ENCODE measurements at regions not wholly inside any gene's neighbourhood (a gene's known extent, or its start where the extent isn't known, plus 50 kb on each side); places are given as distances from the start of the nearest gene placed in this dataset.

DNA sequence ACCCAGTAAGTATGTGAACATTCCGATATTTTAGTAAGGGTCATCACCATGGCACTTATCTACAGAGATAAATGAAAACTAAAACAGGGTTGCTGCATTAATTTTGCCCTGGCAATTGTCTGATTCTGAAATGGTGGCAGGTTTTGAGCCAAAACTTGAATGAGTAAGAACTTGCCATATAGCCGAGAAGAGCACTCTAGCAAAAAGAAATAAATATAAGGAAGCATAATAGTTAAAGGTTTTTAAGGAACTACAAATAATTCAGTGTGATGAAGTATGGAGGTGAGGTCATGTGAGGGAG, 68.5 kb upstream of the BTN3A2 start:
- ATAC-seq (ENCODE audit: poor library complexity), result no peak
- intact Hi-C loops (cut with DNase I, micrococcal nuclease), result no loop called here
- no peak overlapping the region for H3K27ac Mint-ChIP-seq

DNA sequence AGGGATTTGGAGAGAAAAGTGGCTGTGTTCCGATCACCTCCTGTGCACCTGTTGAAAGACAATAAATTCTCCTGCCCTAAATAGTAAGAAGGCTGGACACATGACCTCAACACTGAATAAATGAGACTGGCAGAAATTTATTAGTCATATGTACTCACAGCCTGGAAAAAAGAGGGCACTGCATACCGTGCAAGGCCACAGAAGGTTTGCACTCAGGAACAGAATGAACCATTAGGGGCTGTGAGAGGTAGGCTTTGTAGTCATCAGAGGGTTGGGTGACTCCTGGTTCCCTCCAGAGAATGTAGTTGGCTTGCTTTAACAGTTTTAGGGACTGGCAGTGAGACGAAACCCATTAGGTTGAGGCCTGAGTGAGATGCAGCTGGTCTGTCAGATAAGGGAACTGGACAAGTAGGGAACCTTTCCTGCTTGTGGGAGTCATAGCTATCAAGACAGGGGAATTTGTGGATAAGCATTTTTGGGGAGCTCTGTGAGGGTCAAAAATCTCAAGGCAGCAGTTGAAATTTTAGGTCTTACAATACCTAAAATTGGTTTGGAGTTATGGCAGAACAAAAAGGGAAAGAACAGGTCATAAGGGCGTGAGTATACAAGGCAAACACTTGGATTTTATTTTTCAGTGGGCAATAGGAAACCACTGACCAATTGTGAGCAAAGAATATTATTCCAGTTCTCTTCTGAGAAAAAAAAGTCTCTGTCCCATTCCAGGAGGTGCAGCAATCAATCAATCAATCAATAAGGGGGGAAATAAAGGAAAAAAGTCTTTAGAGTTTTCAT, 67.9 kb upstream of the BTN3A2 start:
- intact Hi-C loops (cut with DNase I, micrococcal nuclease), result no loop called here
- no peaks in the 10 kb centered on the region for H3K9me3 Mint-ChIP-seq
- no peak for ATAC-seq (ENCODE audit: poor library complexity)
- H3K27me3 ChIP-seq (ENCODE audit: control insufficient read depth in 1 of 2, insufficient read depth in 2 of 2, low read length in 2 of 2), result no peaks in the 10 kb centered on the region
- H3K4me1 ChIP-seq (ENCODE audit: insufficient read depth, low read length), result peaks cover 4% of the 10 kb centered on the region
- H3K27ac Mint-ChIP-seq, result no peak overlapping the region
- H3K4me3 Mint-ChIP-seq, result no peak overlapping the region
- no peak overlapping the region for H3K27ac ChIP-seq (ENCODE audit: low read depth in 1 of 2, low read length in 2 of 2)
- ChIA-PET POLR2A (no interaction called here), CTCF (interaction anchor here (1.2 kb wide), 1 partner anchor 114 kb away, joined by 3 read pairs; a partner anchor contains a TSS)
- H3K9me3 ChIP-seq (ENCODE audit: control insufficient read depth in 1 of 2, insufficient read depth in 1 of 2, low read length in 2 of 2), result no peaks in the 10 kb centered on the region
- TF ChIP-seq, protein P1, sequence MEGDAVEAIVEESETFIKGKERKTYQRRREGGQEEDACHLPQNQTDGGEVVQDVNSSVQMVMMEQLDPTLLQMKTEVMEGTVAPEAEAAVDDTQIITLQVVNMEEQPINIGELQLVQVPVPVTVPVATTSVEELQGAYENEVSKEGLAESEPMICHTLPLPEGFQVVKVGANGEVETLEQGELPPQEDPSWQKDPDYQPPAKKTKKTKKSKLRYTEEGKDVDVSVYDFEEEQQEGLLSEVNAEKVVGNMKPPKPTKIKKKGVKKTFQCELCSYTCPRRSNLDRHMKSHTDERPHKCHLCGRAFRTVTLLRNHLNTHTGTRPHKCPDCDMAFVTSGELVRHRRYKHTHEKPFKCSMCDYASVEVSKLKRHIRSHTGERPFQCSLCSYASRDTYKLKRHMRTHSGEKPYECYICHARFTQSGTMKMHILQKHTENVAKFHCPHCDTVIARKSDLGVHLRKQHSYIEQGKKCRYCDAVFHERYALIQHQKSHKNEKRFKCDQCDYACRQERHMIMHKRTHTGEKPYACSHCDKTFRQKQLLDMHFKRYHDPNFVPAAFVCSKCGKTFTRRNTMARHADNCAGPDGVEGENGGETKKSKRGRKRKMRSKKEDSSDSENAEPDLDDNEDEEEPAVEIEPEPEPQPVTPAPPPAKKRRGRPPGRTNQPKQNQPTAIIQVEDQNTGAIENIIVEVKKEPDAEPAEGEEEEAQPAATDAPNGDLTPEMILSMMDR (IDR thresholded peaks at IDR 0.05), result no peak
- peaks cover 4% of the 10 kb centered on the region for H3K4me1 Mint-ChIP-seq (ENCODE audit: low read depth)
- DNase-seq, result no peak
- H3K36me3 Mint-ChIP-seq (ENCODE audit: low read depth), result no peaks in the 10 kb centered on the region
- H3K36me3 ChIP-seq (ENCODE audit: insufficient read depth, low read length), result no peaks in the 10 kb centered on the region
- H3K27me3 Mint-ChIP-seq, result no peaks in the 10 kb centered on the region
- no peak overlapping the region for H3K4me3 ChIP-seq (ENCODE audit: low read length)

More for the DNA sequence above, 68.5 kb upstream of the BTN3A2 start:
- Histone ChIP-seq H3K27me3 (ENCODE audit: control insufficient read depth in 1 of 2, insufficient read depth in 2 of 2, low read length in 2 of 2) (no peaks in the 10 kb centered on the region), H3K4me1 (ENCODE audit: insufficient read depth, low read length) (peaks cover 4% of the 10 kb centered on the region), H3K4me3 (ENCODE audit: low read length) (no peak overlapping the region), H3K9me3 (ENCODE audit: control insufficient read depth in 1 of 2, insufficient read depth in 1 of 2, low read length in 2 of 2) (no peaks in the 10 kb centered on the region), H3K27ac (ENCODE audit: low read depth in 1 of 2, low read length in 2 of 2) (no peak overlapping the region), H3K36me3 (ENCODE audit: insufficient read depth, low read length) (no peaks in the 10 kb centered on the region)
- POLR2A ChIA-PET, result no interaction called here
- CTCF ChIA-PET, result interaction anchor here (1.2 kb wide), 1 partner anchor 113 kb away, joined by 3 read pairs; a partner anchor contains a TSS
- Mint-ChIP-seq H3K4me3 (no peak overlapping the region), H3K27me3 (no peaks in the 10 kb centered on the region), H3K4me1 (ENCODE audit: low read depth) (peaks cover 4% of the 10 kb centered on the region), H3K36me3 (ENCODE audit: low read depth) (no peaks in the 10 kb centered on the region), H3K9me3 (no peaks in the 10 kb centered on the region)
- TF ChIP-seq, protein P1 (IDR thresholded peaks at IDR 0.05), result no peak
- DNase-seq, result no peak

DNA sequence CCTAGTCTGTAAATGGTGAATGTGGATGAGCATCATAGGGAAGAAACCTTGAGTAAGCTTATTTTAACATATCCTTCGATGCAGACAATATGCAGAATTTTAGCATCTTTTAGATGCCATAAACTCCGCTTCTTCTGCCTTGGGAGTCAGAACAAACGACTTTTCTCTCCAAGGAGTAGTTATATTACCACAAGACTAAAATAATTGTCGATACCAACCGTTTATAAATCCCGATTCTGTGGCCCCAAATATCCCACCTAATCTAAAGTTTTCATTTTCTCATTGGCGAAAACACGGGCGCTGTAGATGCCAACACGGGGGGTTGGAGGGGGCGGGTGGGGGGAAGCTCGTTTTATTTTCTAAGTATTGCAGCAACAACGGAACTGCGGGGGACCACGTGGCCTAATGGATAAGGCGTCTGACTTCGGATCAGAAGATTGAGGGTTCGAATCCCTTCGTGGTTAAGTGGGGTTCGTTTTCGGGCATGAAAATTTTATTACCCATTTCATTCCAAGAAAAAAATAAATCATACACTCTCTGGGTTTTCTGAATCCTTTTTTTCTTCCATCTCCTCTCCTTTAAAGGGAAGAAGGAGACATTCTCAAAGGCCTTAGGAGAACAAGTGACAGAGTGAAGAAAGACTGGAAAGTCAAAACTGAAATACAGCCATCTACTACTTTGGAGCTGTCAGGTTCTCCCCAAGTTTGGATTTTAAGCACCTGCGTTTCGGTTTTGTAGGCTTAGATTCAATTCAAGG, 65.5 kb upstream of the BTN3A2 start:
- Histone ChIP-seq H3K4me1 (ENCODE audit: insufficient read depth, low read length) (peaks cover 4% of the 10 kb centered on the region), H3K27me3 (ENCODE audit: control insufficient read depth in 1 of 2, insufficient read depth in 2 of 2, low read length in 2 of 2) (no peaks in the 10 kb centered on the region), H3K36me3 (ENCODE audit: insufficient read depth, low read length) (no peaks in the 10 kb centered on the region), H3K4me3 (ENCODE audit: low read length) (no peak overlapping the region), H3K9me3 (ENCODE audit: control insufficient read depth in 1 of 2, insufficient read depth in 1 of 2, low read length in 2 of 2) (no peaks in the 10 kb centered on the region), H3K27ac (ENCODE audit: low read depth in 1 of 2, low read length in 2 of 2) (no peak overlapping the region)
- H3K4me1 Mint-ChIP-seq (ENCODE audit: low read depth), result peaks cover 15% of the 10 kb centered on the region
- H3K9me3 Mint-ChIP-seq, result no peaks in the 10 kb centered on the region
- no peaks in the 10 kb centered on the region for H3K36me3 Mint-ChIP-seq (ENCODE audit: low read depth)
- intact Hi-C loops (cut with DNase I, micrococcal nuclease), result loop anchor here in 1 of 2 experiments (10.0 kb wide), 1 partner anchor 1175 kb away; the partner anchor contains the start of gene ZNF184
- TF ChIP-seq, protein P1 (IDR thresholded peaks at IDR 0.05), result no peak
- H3K4me3 Mint-ChIP-seq, result no peak overlapping the region
- ATAC-seq (ENCODE audit: poor library complexity) (no peak), DNase-seq (no peak)
- no peaks in the 10 kb centered on the region for H3K27me3 Mint-ChIP-seq
- ChIA-PET POLR2A (interaction anchor here (0.7 kb wide), 2 partner anchors 117 to 828 kb away, joined by 3 read pairs; no protein-coding TSS in a partner anchor), CTCF (interaction anchor here (0.5 kb wide), 1 partner anchor 150 kb away, joined by 3 read pairs; no protein-coding TSS in a partner anchor)
- H3K27ac Mint-ChIP-seq, result no peak overlapping the region

All from CD4-positive, alpha-beta T cell (primary cell).